Loucy (cell line): ENCODE measurements at regions not wholly inside any gene's neighbourhood (a gene's known extent, or its start where the extent isn't known, plus 50 kb on each side); places are given as distances from the start of the nearest gene placed in this dataset.

Source experiments
- H2AFZ ChIP-seq: fragments of 200-600 bp; sonication (generic); 2 replicates; pipeline ENCODE4 v1.6.0; 2016; ENCODE audit warnings: antibody characterized with exemption, mild to moderate bottlenecking, low read length, moderate library complexity
- H3F3A ChIP-seq: fragments of 200-600 bp; 2 replicates; pipeline ENCODE4 v1.6.0; 2016; ENCODE audit warnings: antibody characterized with exemption, low read depth, mild to moderate bottlenecking
- H3K27me3 ChIP-seq: fragments of 200-600 bp; sonication (generic); 2 replicates; pipeline ENCODE4 v1.6.1; 2014; ENCODE audit warnings: low read length, mild to moderate bottlenecking; ENCODE audit not compliant: insufficient read depth, poor library complexity, severe bottlenecking
- H3K36me3 ChIP-seq: fragments of 200-600 bp; sonication (generic); 2 replicates; pipeline ENCODE4 v1.6.1; 2016; ENCODE audit warnings: low read length; ENCODE audit not compliant: insufficient read depth
- H3K4me1 ChIP-seq: fragments of 200-600 bp; sonication (generic); 2 replicates; pipeline ENCODE4 v1.5.1; 2014; ENCODE audit warnings: low read length, mild to moderate bottlenecking; ENCODE audit not compliant: insufficient read depth, poor library complexity, severe bottlenecking
- H3K4me2 ChIP-seq: fragments of 200-600 bp; sonication (generic); 2 replicates; pipeline ENCODE4 v1.6.0; 2014; ENCODE audit warnings: antibody characterized with exemption, low read length, low read depth, mild to moderate bottlenecking; ENCODE audit not compliant: poor library complexity, severe bottlenecking
- H3K4me3 ChIP-seq: fragments of 200-600 bp; sonication (generic); 2 replicates; pipeline ENCODE4 v1.5.1; 2014; ENCODE audit warnings: low read length, mild to moderate bottlenecking, mixed read lengths; ENCODE audit not compliant: poor library complexity, severe bottlenecking
- H3K79me2 ChIP-seq: fragments of 200-600 bp; sonication (generic); 2 replicates; pipeline ENCODE4 v1.6.1; 2014; ENCODE audit warnings: low read length; ENCODE audit not compliant: insufficient read depth
- H3K9ac ChIP-seq: fragments of 200-600 bp; sonication (generic); 2 replicates; pipeline ENCODE4 v1.6.0; 2014; ENCODE audit warnings: mild to moderate bottlenecking, low read depth, low read length, moderate library complexity; ENCODE audit not compliant: poor library complexity, severe bottlenecking
- H3K9me2 ChIP-seq: fragments of 200-600 bp; sonication (generic); replicated peaks from 2 replicates; pipeline ENCODE4 v1.6.1; 2016; ENCODE audit warnings: low read depth, low read length, mixed read lengths
- H3K9me3 ChIP-seq: fragments of 200-600 bp; sonication (generic); 2 replicates; pipeline ENCODE4 v1.6.1; 2014; ENCODE audit warnings: mild to moderate bottlenecking, antibody characterized with exemption, low read length, low read depth; ENCODE audit not compliant: insufficient read depth
- H4K20me1 ChIP-seq: fragments of 200-600 bp; sonication (generic); 2 replicates; pipeline ENCODE4 v1.6.0; 2014; ENCODE audit warnings: antibody characterized with exemption, low read length, mild to moderate bottlenecking; ENCODE audit not compliant: insufficient read depth, poor library complexity, severe bottlenecking
- CTCF ChIP-seq: fragments of 200-600 bp; sonication (generic); conservative IDR thresholded peaks from 2 replicates; pipeline ENCODE4 v1.5.1; 2014; ENCODE audit warnings: mild to moderate bottlenecking, antibody characterized with exemption, low read length
- EZH2phosphoT487 ChIP-seq: fragments of 200-600 bp; IDR thresholded peaks from 2 replicates; pipeline ENCODE4 v1.6.1; 2018; ENCODE audit warnings: antibody characterized with exemption, mild to moderate bottlenecking, moderate library complexity, borderline replicate concordance

GRCh38 chr7:125599387-125599786, 669.8 kb upstream of the POT1 start:
- Histone ChIP-seq H3F3A (no peaks in the 10 kb centered on the region), H3K9ac (no peak overlapping the region), H3K4me2 (no peak overlapping the region), H3K4me3 (no peak overlapping the region), H3K9me3 (no peaks in the 10 kb centered on the region), H4K20me1 (no peaks in the 10 kb centered on the region), H3K36me3 (no peaks in the 10 kb centered on the region), H3K27me3 (no peaks in the 10 kb centered on the region), H3K4me1 (no peaks in the 10 kb centered on the region), H2AFZ (no peak overlapping the region), H3K9me2 (no peaks in the 10 kb centered on the region), H3K79me2 (no peaks in the 10 kb centered on the region)
- TF ChIP-seq EZH2phosphoT487: no peak
- no peak for TF ChIP-seq CTCF

GRCh38 chr7:125592331-125592730, 662.7 kb upstream of the POT1 start:
- Histone ChIP-seq H3F3A (no peaks in the 10 kb centered on the region), H3K4me2 (no peak overlapping the region), H3K4me1 (no peaks in the 10 kb centered on the region), H3K9me2 (0 out of 2 replicates have a peak, but pooled peaks cover 4% of the 10 kb centered on the region), H4K20me1 (no peaks in the 10 kb centered on the region), H3K79me2 (no peaks in the 10 kb centered on the region), H3K36me3 (no peaks in the 10 kb centered on the region), H3K9me3 (no peaks in the 10 kb centered on the region), H3K4me3 (no peak overlapping the region), H3K9ac (no peak overlapping the region), H3K27me3 (no peaks in the 10 kb centered on the region), H2AFZ (no peak overlapping the region)
- no peak for TF ChIP-seq CTCF
- no peak for TF ChIP-seq EZH2phosphoT487

- no peak overlapping the region for H3K4me2 ChIP-seq
- no peaks in the 10 kb centered on the region for H3K4me1 ChIP-seq
- H3K4me3 ChIP-seq: no peak overlapping the region
- no peaks in the 10 kb centered on the region for H3K9me3 ChIP-seq
- no peaks in the 10 kb centered on the region for H3K27me3 ChIP-seq
- H3K9me2 ChIP-seq: no peaks in the 10 kb centered on the region
- H3K9ac ChIP-seq: no peak overlapping the region
- H4K20me1 ChIP-seq: no peaks in the 10 kb centered on the region
- H3F3A ChIP-seq: no peaks in the 10 kb centered on the region
- H2AFZ ChIP-seq: no peak overlapping the region
- TF ChIP-seq CTCF: no peak
- no peak for TF ChIP-seq EZH2phosphoT487
- no peaks in the 10 kb centered on the region for H3K36me3 ChIP-seq
- H3K79me2 ChIP-seq: no peaks in the 10 kb centered on the region
Observed at GRCh38 chr7:125573126-125573525, 643.5 kb upstream of the POT1 start.
